Spleen (tissue), 11 donors: ENCODE measurements at regions not wholly inside any gene's neighbourhood (a gene's known extent, or its start where the extent isn't known, plus 50 kb on each side); places are given as distances from the start of the nearest gene placed in this dataset.
A peak's percentile ranks its signal among the peaks of the same experiment; 100 is the strongest.

Source experiments
- DNase-seq: peaks from one replicate; pipeline ENCODE4 v3.0.0-alpha.2; 2020
- H3K27ac ChIP-seq, 8 donors: fragments of 200-600 bp; sonication (generic) in 7 of 8; 1 replicate in 4 of 8; 2 replicates in 4 of 8; pipeline versions ENCODE4 v1.5.0 to v1.8.0; 2016 to 2021; ENCODE audit warnings: inconsistent platforms in 4 of 8, mild to moderate bottlenecking in 4 of 8, moderate library complexity in 1 of 8
- H3K27me3 ChIP-seq, 7 donors: fragments of 200-600 bp; sonication (generic) in 6 of 7; replicated peaks in 1 of 7; 1 replicate in 4 of 7; 2 replicates in 3 of 7; pipeline versions ENCODE4 v1.5.0 to v1.8.0; 2016 to 2021; ENCODE audit warnings: inconsistent platforms in 3 of 7, mild to moderate bottlenecking in 1 of 7
- H3K36me3 ChIP-seq, 6 donors: fragments of 200-600 bp; sonication (generic) in 5 of 6; 1 replicate in 4 of 6; 2 replicates in 2 of 6; pipeline versions ENCODE4 v1.5.0 to v1.8.0; 2016 to 2021; ENCODE audit warnings: inconsistent platforms in 2 of 6
- H3K4me1 ChIP-seq, 6 donors: fragments of 200-600 bp; sonication (generic) in 5 of 6; 1 replicate in 3 of 6; 2 replicates in 3 of 6; pipeline versions ENCODE4 v1.5.0 to v1.8.0; 2016 to 2021; ENCODE audit warnings: inconsistent platforms in 3 of 6
- H3K4me3 ChIP-seq, 8 donors: fragments of 200-600 bp; sonication (generic) in 7 of 8; 1 replicate in 4 of 8; 2 replicates in 4 of 8; pipeline versions ENCODE4 v1.5.0 to v1.8.0; 2016 to 2021; ENCODE audit warnings: inconsistent platforms in 4 of 8, mild to moderate bottlenecking in 4 of 8, moderate library complexity in 2 of 8
- H3K9me3 ChIP-seq, 8 donors: fragments of 200-600 bp; sonication (generic) in 7 of 8; 1 replicate in 4 of 8; 2 replicates in 4 of 8; pipeline versions ENCODE4 v1.5.0 to v1.8.0; 2016 to 2021; ENCODE audit warnings: inconsistent platforms in 4 of 8
- POLR2A ChIP-seq, 3 donors: fragments of 450-650 bp; IDR thresholded peaks; one replicate each; pipeline ENCODE4 v1.5.1; 2017; ENCODE audit warnings: antibody characterized with exemption in 3 of 3, mild to moderate bottlenecking in 1 of 3
- POLR2AphosphoS5 ChIP-seq, 3 donors: sonication (generic); formaldehyde crosslinking; IDR thresholded peaks; one replicate each; pipeline ENCODE4 v1.5.1; 2017; ENCODE audit warnings: antibody characterized with exemption in 3 of 3
- WGBS, 5 donors: extraction: QIAGEN DNeasy Blood & Tissue Kit in 3 of 5; methylation state at CpG; one replicate each; pipeline versions ENCODE4 v1.1.5 to v1.1.7; 2013 to 2018; 5-methylcytosine and 5-hydroxymethylcytosine counted together
- intact Hi-C: fragments of 100-400 bp; cut with DNase I; formaldehyde crosslinking; loops from one replicate; pipeline ENCODE4 v1.15.0; 2023; ENCODE audit warnings: low total_unique reads
- TF ChIP-seq, protein P1 (sequence below), 11 experiments: fragments of 200-600 bp in 7 of 11; fragments of 450-650 bp in 4 of 11; sonication (generic) in 4 of 11; IDR thresholded peaks in 8 of 11; conservative IDR thresholded peaks in 3 of 11; 1 replicate in 7 of 11; 2 replicates in 4 of 11; pipeline versions ENCODE4 v1.4.0 to v1.8.0; 2016 to 2021; ENCODE audit warnings: antibody characterized with exemption in 11 of 11, inconsistent platforms in 4 of 11, mild to moderate bottlenecking in 1 of 11
- donor health status: healthy with polysubstance abuse.
- donor health status: DM: no; HTN: no; CAD: no; lungs with moderate emphysema.
- donor health status: DM: no; HTN: no; CAD: no.
- donor health status: Bipolar disorder and iron deficiency.
- donor health status: healthy.
- donor health status: DM: no; HTN: no; CAD: no.
- donor health status: DM: yes; HTN: yes; CAD: no.

DNA sequence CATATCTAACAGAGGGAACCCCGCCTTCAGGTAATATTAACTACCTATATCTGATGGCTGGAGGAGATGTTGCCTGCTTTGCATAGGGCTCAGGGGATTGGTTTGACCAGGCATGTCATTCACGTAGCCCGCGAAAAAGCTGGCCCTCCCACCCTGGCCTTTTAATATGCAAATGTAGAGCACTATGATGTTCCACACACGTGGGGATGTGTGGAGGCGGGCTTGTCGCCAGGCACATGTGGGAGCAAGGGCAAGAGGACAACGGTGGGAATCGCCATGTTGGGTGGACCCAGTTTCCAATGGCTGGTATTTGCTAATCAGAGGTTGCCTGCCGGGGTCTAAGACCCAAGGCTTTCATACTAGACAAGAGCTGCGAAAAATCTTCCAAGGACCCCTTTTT is 469.8 kb downstream of the ZPLD1 start:
- intact Hi-C loops: no loop called here
- H3K9me3 ChIP-seq: no peaks in the 10 kb centered on the region
- H3K36me3 ChIP-seq: no peaks in the 10 kb centered on the region
- peak; percentile 51 for DNase-seq
- no peak overlapping the region for H3K4me3 ChIP-seq
- no peak overlapping the region for H3K27ac ChIP-seq
- H3K4me1 ChIP-seq: no peaks in the 10 kb centered on the region
- no peaks in the 10 kb centered on the region for H3K27me3 ChIP-seq
- 76 to 89% (median 86%) methylated on average over 11 of the region's 11 CpGs for WGBS, 5 donors
- TF ChIP-seq, protein P1, sequence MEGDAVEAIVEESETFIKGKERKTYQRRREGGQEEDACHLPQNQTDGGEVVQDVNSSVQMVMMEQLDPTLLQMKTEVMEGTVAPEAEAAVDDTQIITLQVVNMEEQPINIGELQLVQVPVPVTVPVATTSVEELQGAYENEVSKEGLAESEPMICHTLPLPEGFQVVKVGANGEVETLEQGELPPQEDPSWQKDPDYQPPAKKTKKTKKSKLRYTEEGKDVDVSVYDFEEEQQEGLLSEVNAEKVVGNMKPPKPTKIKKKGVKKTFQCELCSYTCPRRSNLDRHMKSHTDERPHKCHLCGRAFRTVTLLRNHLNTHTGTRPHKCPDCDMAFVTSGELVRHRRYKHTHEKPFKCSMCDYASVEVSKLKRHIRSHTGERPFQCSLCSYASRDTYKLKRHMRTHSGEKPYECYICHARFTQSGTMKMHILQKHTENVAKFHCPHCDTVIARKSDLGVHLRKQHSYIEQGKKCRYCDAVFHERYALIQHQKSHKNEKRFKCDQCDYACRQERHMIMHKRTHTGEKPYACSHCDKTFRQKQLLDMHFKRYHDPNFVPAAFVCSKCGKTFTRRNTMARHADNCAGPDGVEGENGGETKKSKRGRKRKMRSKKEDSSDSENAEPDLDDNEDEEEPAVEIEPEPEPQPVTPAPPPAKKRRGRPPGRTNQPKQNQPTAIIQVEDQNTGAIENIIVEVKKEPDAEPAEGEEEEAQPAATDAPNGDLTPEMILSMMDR (IDR thresholded peaks at IDR 0.05 in 8 of 11, conservative IDR thresholded peaks at IDR 0.05 in 3 of 11): no peak
- TF ChIP-seq POLR2AphosphoS5 (IDR thresholded peaks at IDR 0.05): no peak
- no peak for TF ChIP-seq POLR2A (IDR thresholded peaks at IDR 0.05)

DNA sequence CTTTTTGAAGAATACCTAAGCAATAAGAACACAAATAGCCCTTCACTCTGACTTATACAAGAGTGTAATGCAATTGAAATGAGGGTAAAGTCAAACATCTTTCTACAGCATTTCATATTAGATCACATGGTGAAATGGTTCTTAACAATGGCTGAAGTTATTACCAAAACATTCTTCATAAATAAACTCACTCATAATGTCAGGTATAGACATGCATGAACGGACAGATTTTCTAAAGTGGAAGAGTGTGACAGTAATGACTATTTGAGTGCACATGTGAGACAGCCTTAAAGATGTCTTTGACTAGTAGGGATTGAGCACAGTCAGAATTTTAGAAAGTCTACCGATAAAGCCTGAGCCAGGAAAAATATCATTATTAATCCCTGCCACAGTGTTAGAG is 471.0 kb downstream of the ZPLD1 start:
- Histone ChIP-seq H3K36me3 (no peaks in the 10 kb centered on the region), H3K27ac (no peak overlapping the region), H3K9me3 (no peaks in the 10 kb centered on the region), H3K4me3 (no peak overlapping the region), H3K27me3 (no peaks in the 10 kb centered on the region), H3K4me1 (no peaks in the 10 kb centered on the region)
- intact Hi-C loops: no loop called here
- TF ChIP-seq, protein P1 (IDR thresholded peaks at IDR 0.05 in 8 of 11, conservative IDR thresholded peaks at IDR 0.05 in 3 of 11): no peak
- TF ChIP-seq POLR2AphosphoS5 (IDR thresholded peaks at IDR 0.05) (no peak), POLR2A (IDR thresholded peaks at IDR 0.05) (no peak)
- 78 to 92% (median 87%) methylated on average over 2 of the region's 2 CpGs for WGBS, 5 donors
- no peak for DNase-seq

DNA sequence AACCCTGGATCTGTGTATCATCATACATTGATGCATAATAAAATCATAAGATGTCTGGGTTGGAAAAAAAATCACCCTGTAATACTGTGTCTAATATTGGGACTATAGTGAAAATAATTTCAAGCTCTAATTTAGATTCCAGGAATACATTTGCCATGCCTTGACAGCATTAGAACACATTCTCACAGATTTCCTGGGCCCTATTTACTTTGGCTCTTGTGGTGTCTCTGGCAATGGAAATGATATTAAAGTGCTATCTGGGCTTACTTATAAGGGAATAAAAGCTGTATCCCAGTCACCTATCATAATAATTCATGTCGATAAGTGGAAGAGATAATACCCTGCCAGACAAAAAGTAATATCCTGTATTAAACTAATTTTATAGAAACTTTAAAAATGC is 472.0 kb downstream of the ZPLD1 start:
- Histone ChIP-seq H3K27ac (no peak overlapping the region), H3K9me3 (no peaks in the 10 kb centered on the region), H3K36me3 (no peaks in the 10 kb centered on the region), H3K4me1 (no peaks in the 10 kb centered on the region), H3K4me3 (no peak overlapping the region), H3K27me3 (no peaks in the 10 kb centered on the region)
- 84 to 98% (median 87%) methylated on average over 1 of the region's 1 CpG for WGBS, 5 donors
- TF ChIP-seq POLR2A (IDR thresholded peaks at IDR 0.05): no peak
- TF ChIP-seq, protein P1 (IDR thresholded peaks at IDR 0.05 in 8 of 11, conservative IDR thresholded peaks at IDR 0.05 in 3 of 11): no peak
- TF ChIP-seq POLR2AphosphoS5 (IDR thresholded peaks at IDR 0.05): no peak
- DNase-seq: no peak
- intact Hi-C loops: no loop called here

DNA sequence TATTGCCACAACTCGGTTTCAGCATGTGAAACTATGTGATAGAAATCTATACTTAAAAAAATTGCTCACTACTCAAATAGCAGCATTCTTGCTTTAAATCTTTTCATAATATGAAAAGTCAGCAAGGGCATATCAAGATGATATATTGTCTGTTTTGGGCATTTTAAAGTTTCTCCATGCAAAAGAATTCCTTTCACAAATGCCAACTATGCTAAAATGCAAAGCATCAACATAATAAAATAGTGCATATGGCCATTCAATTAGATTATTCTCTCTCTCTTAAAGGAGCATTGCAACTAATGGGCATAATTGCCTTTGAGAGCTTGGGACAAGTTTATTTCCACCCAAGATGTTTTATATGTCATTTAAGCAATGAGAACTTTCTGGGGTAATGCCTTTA is 475.1 kb downstream of the ZPLD1 start:
- no peaks in the 10 kb centered on the region for H3K9me3 ChIP-seq
- no peaks in the 10 kb centered on the region for H3K36me3 ChIP-seq
- intact Hi-C loops: no loop called here
- no peaks in the 10 kb centered on the region for H3K27me3 ChIP-seq
- TF ChIP-seq POLR2AphosphoS5 (IDR thresholded peaks at IDR 0.05) (no peak), POLR2A (IDR thresholded peaks at IDR 0.05) (no peak)
- TF ChIP-seq, protein P1 (IDR thresholded peaks at IDR 0.05 in 8 of 11, conservative IDR thresholded peaks at IDR 0.05 in 3 of 11): no peak
- no peak overlapping the region for H3K4me3 ChIP-seq
- 47 to 67% (median 58%) methylated on average over 1 of the region's 1 CpG for WGBS, 5 donors
- no peak for DNase-seq
- no peak overlapping the region for H3K27ac ChIP-seq
- H3K4me1 ChIP-seq: no peaks in the 10 kb centered on the region
